Pancreas (tissue), 10 donors: ENCODE measurements at regions not wholly inside any gene's neighbourhood (a gene's known extent, or its start where the extent isn't known, plus 50 kb on each side); places are given as distances from the start of the nearest gene placed in this dataset.

Experiments used
- ATAC-seq, 4 donors: fragments of 200-7000 bp; cut with Tn5 transposase; one replicate each; pipeline versions ENCODE4 v1.8.0 to v1.9.1; 2020; ENCODE audit warnings: mild to moderate bottlenecking in 4 of 4, moderate library complexity in 4 of 4
- DNase-seq, 6 donors: peaks; one replicate each; pipeline ENCODE4 v3.0.0-alpha.2; 2020
- FAIRE-seq: peaks from 2 replicates; lab custom pipeline; 2012; peaks lifted over from hg19 to GRCh38; lab: Jason Lieb, UNC
- H3K27ac ChIP-seq, 4 donors: fragments of 200-600 bp; sonication (generic); 1 replicate in 3 of 4; 2 replicates in 1 of 4; pipeline versions ENCODE4 v1.5.0 to v1.8.0; 2020
- H3K27me3 ChIP-seq, 4 donors: fragments of 200-600 bp; one replicate each; pipeline ENCODE4 v1.8.0; 2021
- H3K36me3 ChIP-seq, 3 donors: fragments of 200-600 bp; sonication (generic) in 1 of 3; one replicate each; pipeline versions ENCODE4 v1.5.0 to v1.8.0; 2020 to 2021
- H3K4me1 ChIP-seq, 3 donors: fragments of 200-600 bp; one replicate each; pipeline ENCODE4 v1.8.0; 2021
- H3K4me3 ChIP-seq, 4 donors: fragments of 200-600 bp; sonication (generic) in 2 of 4; one replicate each; pipeline versions ENCODE4 v1.5.0 to v1.8.0; 2020 to 2021
- H3K9me3 ChIP-seq, 4 donors: fragments of 200-600 bp; one replicate each; pipeline ENCODE4 v1.8.0; 2021
- CTCF ChIP-seq, 4 donors: fragments of 200-600 bp; sonication (generic) in 3 of 4; IDR thresholded peaks; one replicate each; pipeline versions ENCODE4 v1.5.0 to v1.8.0; 2021; ENCODE audit warnings: antibody characterized with exemption in 4 of 4
- WGBS, 2 donors: extraction: QIAGEN DNeasy Blood & Tissue Kit; methylation state at CpG; one replicate each; pipeline ENCODE4 v1.1.7; 2013; 5-methylcytosine and 5-hydroxymethylcytosine counted together
- intact Hi-C, 3 donors: fragments of 100-400 bp; cut with DNase I; formaldehyde crosslinking; loops; one replicate each; pipeline versions ENCODE4 v1.11.1 to v1.14.2; 2022
- donor health status: healthy with polysubstance abuse.
- donor health status: DM: no; HTN: no; CAD: no; lungs with moderate emphysema.
- donor health status: DM: no; HTN: no; CAD: no.
- donor health status: control.
- donor health status: control.
- donor health status: Bipolar disorder and iron deficiency.
- donor health status: DM: yes; HTN: yes; CAD: no.
- donor health status: DM: no; HTN: no; CAD: no.
- donor health status: DM: no; HTN: no; CAD: no.
- donor health status: DM: yes; HTN: yes; CAD: no.

- Histone ChIP-seq H3K9me3 (no peaks in the 10 kb centered on the region), H3K4me1 (no peaks in the 10 kb centered on the region), H3K4me3 (no peak overlapping the region), H3K27me3 (no peaks in the 10 kb centered on the region), H3K36me3 (no peaks in the 10 kb centered on the region), H3K27ac (no peak overlapping the region)
- FAIRE-seq (no peak), DNase-seq (no peak), ATAC-seq (no peak)
- intact Hi-C loops = no loop called here
- TF ChIP-seq CTCF (IDR thresholded peaks at IDR 0.05) = no peak
- 68 to 69% methylated on average over 6 of the region's 6 CpGs for WGBS, 2 donors
Observed at GRCh38 chr7:41193738-41194282, 509.1 kb downstream of the INHBA start.

GRCh38 chr7:41190581-41190980 is 512.3 kb downstream of the INHBA start:
- Histone ChIP-seq H3K4me3 (no peak overlapping the region), H3K36me3 (no peaks in the 10 kb centered on the region), H3K27ac (no peak overlapping the region), H3K4me1 (no peaks in the 10 kb centered on the region), H3K9me3 (no peaks in the 10 kb centered on the region), H3K27me3 (no peaks in the 10 kb centered on the region)
- no peak for DNase-seq
- FAIRE-seq = no peak
- ATAC-seq = peak in 1 of 4 donors; percentile 35
- intact Hi-C loops = no loop called here
- WGBS, 2 donors = 46 to 56% methylated on average over 2 of the region's 2 CpGs
- TF ChIP-seq CTCF (IDR thresholded peaks at IDR 0.05) = no peak

- WGBS, 2 donors = 49 to 73% methylated on average over 2 of the region's 2 CpGs
- H3K4me3 ChIP-seq = no peak overlapping the region
- TF ChIP-seq CTCF (IDR thresholded peaks at IDR 0.05) = no peak
- no peaks in the 10 kb centered on the region for H3K27me3 ChIP-seq
- no peak overlapping the region for H3K27ac ChIP-seq
- H3K4me1 ChIP-seq = no peaks in the 10 kb centered on the region
- no peaks in the 10 kb centered on the region for H3K36me3 ChIP-seq
- no peaks in the 10 kb centered on the region for H3K9me3 ChIP-seq
- ATAC-seq (peak in 2 of 4 donors; percentile 17 to 29), DNase-seq (no peak), FAIRE-seq (no peak)
- intact Hi-C loops = no loop called here
Observed at GRCh38 chr7:41189866-41190265, 513.0 kb downstream of the INHBA start.

GRCh38 chr7:41188163-41189130 is 514.4 kb downstream of the INHBA start:
- no peak overlapping the region for H3K27ac ChIP-seq
- no peak for FAIRE-seq
- no peaks in the 10 kb centered on the region for H3K27me3 ChIP-seq
- TF ChIP-seq CTCF (IDR thresholded peaks at IDR 0.05) = no peak
- DNase-seq = no peak
- WGBS, 2 donors = 44 to 46% methylated on average over 8 of the region's 8 CpGs
- H3K4me3 ChIP-seq = no peak overlapping the region
- ATAC-seq = peak in 1 of 4 donors; percentile 29
- intact Hi-C loops = no loop called here
- H3K4me1 ChIP-seq = no peaks in the 10 kb centered on the region
- no peaks in the 10 kb centered on the region for H3K36me3 ChIP-seq
- H3K9me3 ChIP-seq = no peaks in the 10 kb centered on the region

- H3K9me3 ChIP-seq = no peaks in the 10 kb centered on the region
- FAIRE-seq = no peak
- H3K4me1 ChIP-seq = no peaks in the 10 kb centered on the region
- no peak overlapping the region for H3K4me3 ChIP-seq
- WGBS, 2 donors = 67 to 73% methylated on average over 4 of the region's 4 CpGs
- no peaks in the 10 kb centered on the region for H3K36me3 ChIP-seq
- intact Hi-C loops = no loop called here
- no peak for ATAC-seq
- H3K27me3 ChIP-seq = no peaks in the 10 kb centered on the region
- no peak overlapping the region for H3K27ac ChIP-seq
- DNase-seq = no peak
- TF ChIP-seq CTCF (IDR thresholded peaks at IDR 0.05) = no peak
Observed at GRCh38 chr7:41187322-41187721, 515.6 kb downstream of the INHBA start.
